ENCODE measurements at regions not wholly inside any gene's neighbourhood (a gene's known extent, or its start where the extent isn't known, plus 50 kb on each side); places are given as distances from the start of the nearest gene placed in this dataset.
"Not testable (repeated sequence)": the region's sequence is repeated elsewhere in the genome, so short reads cannot be mapped to it uniquely, and the experiment has no call there.

DNA sequence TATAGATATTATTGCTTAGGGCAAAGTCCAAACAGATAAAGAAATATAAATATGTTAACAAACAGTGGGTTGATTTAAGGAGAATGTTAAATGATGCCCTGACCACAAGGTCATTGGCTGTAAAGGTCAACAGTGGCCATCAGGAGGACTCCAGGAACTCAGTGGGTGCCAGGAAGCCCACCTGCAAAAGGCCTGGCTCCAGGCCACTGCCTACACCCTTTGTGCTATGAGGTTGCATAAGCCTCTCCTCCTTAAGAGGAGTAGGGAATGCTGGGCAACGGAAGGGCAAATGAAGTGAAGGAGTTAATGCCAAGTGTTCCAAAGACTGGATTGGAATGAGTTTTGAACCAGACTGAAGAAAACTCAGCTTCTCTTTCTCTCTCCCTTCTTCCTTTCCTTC is 73.3 kb upstream of the ALX4 start:
- DNase-seq (ENCODE audit: extremely low read depth in 1 of 11, low read depth in 9 of 11, low spot score in 4 of 11): no peak

DNA sequence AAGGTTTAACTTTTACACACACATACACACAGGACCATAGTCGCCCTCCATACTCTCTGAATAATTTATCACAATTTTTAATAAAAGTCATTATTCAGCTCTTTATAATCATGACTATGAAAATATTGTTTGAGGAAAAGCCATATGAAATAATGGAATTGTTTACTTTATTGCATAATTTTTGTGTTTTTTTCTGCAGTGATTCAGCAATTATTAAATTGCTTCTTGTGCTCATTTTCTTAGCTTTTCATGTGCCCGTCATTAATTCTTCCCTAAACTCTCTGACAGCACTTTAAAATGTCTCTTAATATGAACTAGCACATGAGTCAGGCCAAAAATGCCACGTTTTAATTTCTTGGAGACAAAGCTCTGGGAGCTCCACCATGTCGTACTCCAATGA is 77.5 kb upstream of the ALX4 start:
- no peak for DNase-seq (ENCODE audit: extremely low read depth in 1 of 11, low read depth in 9 of 11, low spot score in 4 of 11)

DNA sequence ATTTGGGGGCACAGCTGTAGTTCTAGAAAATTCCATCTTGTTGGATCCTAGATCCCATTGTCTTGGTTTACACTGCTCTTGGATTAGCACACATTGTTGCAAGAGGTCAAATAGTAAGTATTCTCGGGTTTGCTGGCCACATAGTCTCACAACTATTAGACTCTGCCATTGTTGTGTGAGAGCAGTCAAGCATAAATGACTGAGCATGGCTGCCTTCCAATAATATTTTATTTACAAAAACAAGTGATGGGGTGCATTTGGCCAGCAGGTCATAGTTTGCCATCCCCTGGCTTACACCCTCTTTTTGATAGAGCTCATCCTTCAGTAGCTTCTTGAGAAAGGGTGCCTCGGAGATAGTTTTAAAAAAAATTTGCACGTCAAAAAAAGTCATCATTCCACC is 77.9 kb upstream of the ALX4 start:
- DNase-seq (ENCODE audit: extremely low read depth in 1 of 11, low read depth in 9 of 11, low spot score in 4 of 11): no peak

DNA sequence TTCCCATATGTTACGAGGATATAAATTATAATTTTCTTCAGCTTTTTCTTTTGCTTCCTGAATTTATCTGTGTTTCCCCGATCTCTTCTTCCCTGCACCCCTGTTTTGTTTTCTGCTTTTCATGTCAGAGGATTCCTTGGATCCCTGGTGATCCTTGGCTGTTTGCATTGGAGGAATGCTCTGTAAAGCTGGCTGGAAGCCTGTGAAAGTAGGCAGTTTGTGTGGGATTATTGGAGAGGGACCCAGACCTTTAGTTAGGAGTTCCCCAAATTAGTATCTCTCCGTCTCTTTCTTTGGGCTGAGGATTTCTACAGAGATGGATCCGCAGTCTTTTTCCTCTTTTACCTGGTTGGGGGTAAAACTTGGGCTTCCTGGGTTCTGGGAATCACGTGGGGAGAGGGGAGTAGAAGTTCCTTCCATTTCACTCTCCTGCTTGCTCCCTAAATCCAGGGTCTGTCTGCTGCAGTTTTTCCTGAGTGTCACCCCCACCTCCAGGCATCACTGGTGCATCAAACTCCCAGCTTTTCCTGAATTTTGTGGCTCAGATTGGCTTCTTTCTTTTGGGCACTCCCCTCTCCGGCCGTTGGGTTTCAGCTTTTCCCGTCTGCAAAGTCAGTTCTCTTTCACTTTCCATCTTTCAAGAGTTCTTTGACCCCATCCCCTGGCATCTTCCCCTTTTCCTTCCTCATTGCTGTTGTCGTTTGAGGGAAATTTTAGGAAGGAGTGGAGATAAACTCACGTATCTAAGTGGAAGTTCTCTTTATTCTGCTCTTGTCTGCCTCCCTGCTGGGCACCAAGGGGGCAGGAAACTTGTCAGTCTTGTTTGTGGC is 79.1 kb upstream of the ALX4 start:
- DNase-seq (ENCODE audit: extremely low read depth in 1 of 11, low read depth in 9 of 11, low spot score in 4 of 11): no peak

DNA sequence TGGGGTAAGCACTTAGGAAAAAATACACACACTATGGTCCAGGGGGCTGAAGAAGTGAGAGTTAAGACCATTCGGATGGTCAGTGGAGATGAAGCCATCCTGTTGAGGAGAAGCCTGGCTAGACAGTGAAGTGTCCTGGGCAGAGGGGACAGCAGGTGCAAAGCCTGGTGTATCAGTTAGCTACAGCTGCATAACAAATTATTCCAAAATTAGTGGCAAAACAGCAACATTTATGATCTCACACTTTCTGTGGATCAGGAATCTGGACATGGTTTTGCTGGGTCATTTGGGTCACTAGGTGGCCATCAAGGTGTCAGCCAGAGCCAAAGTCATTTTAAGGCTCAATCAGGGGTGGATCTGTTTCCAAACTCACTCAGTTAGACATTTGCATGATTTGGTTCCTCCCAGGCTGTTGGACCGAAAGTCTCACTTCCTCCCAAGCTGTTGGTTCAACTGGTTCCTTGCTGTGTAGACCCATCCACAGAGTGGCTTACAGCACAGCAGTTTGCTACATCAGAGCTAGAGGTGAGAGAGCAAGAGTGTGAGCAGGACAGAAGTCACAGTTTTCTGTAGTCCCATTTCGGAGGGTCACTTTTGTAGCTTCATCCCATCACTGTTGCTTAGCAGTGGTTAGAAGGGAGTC is 80.1 kb upstream of the ALX4 start:
- no peak for DNase-seq (ENCODE audit: extremely low read depth in 1 of 11, low read depth in 9 of 11, low spot score in 4 of 11)

DNA sequence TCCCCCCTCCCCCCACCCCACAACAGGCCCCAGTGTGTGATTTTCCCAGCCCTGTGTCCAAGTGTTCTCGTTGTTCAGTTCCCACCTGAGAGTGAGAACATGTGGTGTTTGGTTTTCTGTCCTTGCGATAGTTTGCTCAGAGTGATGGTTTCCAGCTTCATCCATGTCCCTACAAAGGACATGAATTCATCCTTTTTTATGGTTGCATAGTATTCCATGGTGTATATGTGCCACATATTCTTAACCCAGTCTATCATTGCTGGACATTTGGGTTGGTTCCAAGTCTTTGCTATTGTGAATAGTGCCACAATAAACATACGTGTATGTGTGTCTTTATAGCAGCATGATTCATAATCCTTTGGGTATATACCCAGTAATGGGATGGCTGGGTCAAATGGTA is 81.1 kb upstream of the ALX4 start:
- DNase-seq (ENCODE audit: extremely low read depth in 1 of 11, low read depth in 9 of 11, low spot score in 4 of 11): not testable (repeated sequence)

DNA sequence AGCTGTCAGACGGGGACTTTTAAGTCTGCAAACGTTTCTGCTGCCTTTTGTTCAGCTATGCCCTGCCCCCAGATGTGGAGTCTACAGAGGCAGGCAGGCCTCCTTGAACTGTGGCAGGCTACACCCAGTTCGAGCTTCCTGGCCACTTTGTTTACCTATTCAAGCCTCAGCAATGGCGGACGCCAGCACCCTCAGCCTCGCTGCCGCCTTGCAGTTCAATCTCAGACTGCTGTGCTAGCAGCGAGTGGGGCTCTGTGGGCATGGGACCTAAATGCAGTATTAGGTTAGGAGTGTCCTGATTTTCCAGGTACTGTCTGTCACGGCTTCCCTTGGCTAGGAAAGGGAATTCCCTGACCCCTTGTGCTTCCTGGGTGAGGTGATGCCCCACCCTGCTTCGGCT is 86.8 kb upstream of the ALX4 start:
- not testable (repeated sequence) for DNase-seq (ENCODE audit: extremely low read depth in 1 of 11, low read depth in 9 of 11, low spot score in 4 of 11)

DNA sequence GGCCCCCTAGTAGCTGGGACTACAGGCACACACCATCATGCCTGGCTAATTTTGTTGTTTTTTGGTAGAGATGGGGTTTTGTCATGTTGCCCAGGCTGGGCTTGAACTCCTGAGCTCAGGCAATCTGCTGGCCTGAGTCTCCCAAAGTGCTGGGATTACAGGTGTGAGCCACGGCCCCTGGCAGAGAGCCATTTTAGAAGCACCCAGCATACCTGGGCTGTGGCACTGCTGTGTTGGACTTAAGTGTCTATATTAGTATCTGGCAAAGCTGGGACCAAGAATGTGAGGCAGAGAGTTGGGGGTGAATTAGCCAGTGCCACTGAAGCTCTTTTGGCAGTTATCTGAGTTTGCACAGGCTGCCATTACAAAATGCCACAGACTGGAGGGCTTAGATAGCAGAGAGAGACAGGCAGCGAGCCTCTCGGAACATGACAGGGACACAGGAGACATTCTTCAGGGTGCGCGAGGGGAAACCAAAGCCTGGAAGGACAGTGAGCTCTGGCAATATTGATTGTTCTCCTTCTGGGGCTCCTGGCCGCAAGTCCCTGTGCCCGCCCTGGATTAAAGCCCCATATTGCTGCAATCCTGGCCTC is 87.7 kb upstream of the ALX4 start:
- DNase-seq (ENCODE audit: extremely low read depth in 1 of 11, low read depth in 9 of 11, low spot score in 4 of 11): no peak

DNA sequence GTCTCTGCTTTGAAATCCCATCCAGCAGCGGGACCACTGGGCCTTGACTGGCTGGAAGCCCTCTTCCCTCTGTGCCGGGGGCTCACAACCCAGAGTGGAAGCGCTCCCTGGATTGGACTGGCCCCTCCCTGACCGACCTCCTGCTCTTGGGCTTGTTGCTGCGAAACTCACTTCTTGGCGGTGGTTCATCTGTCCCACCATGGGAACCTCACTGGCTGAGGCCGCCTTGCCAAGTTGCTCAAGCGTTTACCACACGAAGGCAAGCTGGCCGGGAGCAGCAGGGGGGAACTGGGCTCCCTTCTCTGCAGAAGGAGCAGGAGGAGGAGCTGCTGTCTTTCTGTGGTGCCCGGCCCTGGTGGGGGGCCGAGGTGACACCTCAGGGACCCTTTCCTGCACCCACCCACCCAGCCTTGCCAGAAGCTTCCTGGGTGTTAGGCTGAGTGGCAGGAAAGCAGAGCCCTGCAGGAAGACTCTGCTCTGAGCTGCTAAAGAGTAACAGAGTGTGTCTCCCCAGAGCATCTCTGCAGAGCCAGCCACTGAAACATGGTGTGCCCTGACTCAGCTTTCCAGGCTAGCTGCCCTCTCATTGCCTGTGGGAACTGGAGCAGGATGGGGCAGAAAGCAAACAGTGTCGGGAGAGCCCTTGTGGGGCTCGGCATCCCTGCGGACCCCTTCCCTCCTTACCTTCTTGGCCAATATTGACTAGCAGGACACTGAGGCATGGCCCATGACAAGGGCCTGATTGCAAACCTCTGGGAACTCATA is 88.5 kb upstream of the ALX4 start:
- peak in 2 of 11 donors; percentile 12 to 30 for DNase-seq (ENCODE audit: extremely low read depth in 1 of 11, low read depth in 9 of 11, low spot score in 4 of 11)

DNA sequence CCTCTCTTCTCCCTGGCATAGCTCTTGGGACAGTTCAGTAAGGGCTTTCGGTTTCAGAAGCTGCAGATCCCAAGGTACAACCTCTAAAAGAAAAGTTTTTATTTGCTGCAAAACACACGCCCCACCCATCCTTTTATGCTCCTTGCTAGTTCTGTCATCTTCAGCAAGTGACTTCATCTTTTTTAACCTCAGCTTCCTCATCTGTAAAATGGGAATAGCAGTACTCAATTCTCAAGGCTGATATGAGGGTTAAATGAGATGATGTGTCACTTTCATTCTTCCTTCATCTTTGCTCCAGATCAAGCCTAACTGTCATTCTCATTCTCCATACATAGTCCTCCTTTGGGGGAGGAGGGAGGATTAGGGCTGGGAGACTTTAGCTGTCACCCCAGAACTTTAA is 90.0 kb upstream of the ALX4 start:
- no peak for DNase-seq (ENCODE audit: extremely low read depth in 1 of 11, low read depth in 9 of 11, low spot score in 4 of 11)

DNA sequence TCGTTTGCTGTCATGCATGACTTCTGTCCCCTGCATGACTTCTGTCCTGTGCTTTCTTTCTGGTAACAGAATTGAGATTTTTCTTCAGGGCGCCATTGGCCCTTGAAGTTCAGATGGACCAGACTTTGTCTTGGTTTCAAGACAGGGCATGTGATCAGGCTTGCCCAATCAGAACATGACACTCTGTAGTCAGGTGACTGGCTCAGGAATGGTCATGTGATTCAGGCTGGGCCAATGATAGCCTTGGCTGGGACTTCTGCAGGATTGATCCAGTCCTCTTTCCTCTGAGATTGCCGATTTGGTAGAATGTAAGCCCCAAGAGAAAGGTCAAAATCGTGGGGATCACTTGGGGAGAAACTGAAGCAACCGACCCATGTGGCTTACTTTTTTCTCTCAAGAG is 90.5 kb upstream of the ALX4 start:
- DNase-seq (ENCODE audit: extremely low read depth in 1 of 11, low read depth in 9 of 11, low spot score in 4 of 11): no peak

DNA sequence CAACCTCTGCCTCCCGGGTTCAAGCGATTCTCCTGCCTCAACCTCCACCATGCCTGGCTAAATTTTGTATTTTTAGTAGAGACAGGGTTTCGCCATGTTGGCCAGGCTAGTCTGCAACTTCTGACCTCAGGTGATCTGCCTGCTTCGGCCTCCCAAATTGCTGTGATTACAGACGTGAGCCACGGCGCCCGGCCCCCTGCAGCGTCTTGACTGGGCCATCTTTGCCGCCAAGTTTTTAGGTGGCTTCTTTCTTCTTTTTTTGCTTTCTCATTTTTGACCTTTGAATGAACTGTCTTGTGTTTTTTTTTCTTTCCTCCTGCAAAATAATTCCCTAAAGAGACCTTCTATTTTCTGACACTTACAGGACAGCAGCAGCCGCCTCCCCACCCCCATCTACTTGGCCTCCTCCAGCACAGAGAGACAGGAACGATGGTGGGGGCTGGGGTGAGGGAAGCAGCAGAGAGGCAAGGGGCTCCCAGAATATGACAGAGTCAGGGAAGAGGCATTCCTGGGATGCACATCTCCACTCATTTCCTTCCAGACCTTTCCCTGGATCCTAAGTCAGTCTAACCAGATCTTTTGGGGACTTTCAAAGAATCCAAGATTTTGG is 92.6 kb upstream of the ALX4 start:
- DNase-seq (ENCODE audit: extremely low read depth in 1 of 11, low read depth in 9 of 11, low spot score in 4 of 11): no peak

DNA sequence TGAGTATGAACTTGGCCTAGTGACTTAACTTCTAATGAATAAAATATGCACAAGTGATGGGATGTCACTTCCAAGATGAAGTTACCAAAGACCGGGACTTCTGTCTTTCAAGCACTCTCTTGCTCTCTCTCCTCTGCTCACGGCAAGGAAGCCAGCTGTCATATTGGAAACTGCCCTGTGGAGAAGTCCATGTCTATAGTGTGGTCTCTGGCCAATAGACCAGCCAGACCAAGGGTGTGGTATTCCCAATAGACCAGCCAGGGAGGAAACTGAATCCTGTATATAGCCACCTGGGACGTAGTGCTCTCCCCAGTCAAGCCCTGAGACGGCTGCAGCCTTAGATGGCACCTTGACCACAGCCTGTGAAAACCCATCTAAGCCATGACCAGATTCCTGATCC is 93.2 kb upstream of the ALX4 start:
- no peak for DNase-seq (ENCODE audit: extremely low read depth in 1 of 11, low read depth in 9 of 11, low spot score in 4 of 11)

DNA sequence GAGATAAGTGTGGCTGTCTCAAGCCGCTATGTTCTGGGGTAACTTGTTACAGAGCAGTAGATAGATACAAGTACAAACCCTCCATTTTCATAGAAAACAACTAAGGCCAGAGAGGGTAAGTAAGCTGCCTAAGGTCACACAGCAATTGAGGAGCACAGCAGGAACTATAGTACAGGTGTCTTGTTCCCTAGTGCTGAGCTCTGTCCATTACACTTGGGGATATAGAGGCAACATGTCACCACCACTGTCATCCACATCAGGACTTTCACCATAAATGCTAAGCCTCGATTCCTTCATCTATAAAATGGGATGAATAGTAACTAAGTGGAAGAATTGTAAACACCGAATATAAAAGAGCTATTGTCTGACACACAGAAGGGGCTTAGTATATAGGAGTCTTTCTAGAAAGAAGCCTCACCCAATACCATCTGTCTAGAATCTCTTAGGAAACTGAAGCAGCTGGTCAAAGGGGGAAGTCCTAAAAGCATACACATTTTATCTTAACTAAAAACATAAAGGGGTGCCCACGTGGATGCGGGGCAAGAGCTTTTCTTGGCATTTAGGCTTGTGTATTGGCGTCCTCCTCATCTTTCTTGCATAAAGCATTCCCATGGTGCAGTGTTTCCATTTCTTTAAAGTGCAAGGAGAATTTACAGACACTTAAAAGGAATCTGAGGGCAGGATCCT is 93.8 kb upstream of the ALX4 start:
- no peak for DNase-seq (ENCODE audit: extremely low read depth in 1 of 11, low read depth in 9 of 11, low spot score in 4 of 11)

DNA sequence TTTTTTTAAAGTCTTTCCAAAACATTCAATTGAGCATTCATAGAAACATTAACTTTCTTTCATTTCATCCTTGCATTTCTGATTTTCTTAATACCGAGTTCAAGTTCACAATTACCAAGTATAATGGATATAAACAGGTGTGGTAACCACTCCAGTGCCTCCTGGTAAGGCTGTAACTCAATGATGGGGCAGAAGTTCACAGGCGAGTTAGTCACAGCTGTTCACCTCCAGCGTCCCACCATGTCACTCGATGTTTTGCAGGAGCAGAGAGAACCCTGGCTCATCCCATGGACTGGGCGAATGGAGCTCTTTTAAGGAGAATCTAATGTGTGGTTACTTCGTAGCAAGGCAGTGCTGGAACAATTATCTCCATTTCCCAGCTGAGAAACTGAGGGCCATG is 94.4 kb upstream of the ALX4 start:
- DNase-seq (ENCODE audit: extremely low read depth in 1 of 11, low read depth in 9 of 11, low spot score in 4 of 11): no peak

DNA sequence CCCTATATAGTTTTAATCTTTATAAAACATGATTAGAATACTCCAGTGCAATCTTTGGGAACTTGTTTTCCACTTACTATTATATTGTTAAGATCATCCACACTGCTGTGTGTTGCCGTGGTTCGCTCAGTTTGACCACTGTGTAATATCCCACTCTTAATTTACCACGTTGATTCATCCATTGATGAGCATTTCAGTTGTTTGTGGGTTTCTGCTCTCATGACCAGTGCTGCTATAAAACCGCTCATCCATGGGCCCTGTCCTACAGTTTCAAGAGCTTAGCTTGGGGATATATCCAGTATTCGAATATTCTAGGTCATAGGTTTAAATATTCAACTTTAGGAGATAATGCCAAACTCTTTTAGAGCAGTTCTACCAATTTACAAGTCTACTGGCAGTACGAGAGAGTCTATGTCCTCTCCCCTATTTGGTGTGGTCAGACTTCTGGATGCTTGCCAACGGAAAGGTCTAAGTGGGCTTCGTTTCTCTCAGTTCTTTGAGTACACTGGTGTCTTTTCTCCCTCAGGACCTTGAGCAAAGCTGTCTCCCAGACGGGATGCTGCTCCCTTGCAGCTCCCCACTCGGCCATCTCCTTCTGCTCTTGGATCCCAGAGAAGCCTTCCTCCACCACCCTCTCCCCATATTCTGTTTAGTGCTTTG is 94.9 kb upstream of the ALX4 start:
- no peak for DNase-seq (ENCODE audit: extremely low read depth in 1 of 11, low read depth in 9 of 11, low spot score in 4 of 11)

DNA sequence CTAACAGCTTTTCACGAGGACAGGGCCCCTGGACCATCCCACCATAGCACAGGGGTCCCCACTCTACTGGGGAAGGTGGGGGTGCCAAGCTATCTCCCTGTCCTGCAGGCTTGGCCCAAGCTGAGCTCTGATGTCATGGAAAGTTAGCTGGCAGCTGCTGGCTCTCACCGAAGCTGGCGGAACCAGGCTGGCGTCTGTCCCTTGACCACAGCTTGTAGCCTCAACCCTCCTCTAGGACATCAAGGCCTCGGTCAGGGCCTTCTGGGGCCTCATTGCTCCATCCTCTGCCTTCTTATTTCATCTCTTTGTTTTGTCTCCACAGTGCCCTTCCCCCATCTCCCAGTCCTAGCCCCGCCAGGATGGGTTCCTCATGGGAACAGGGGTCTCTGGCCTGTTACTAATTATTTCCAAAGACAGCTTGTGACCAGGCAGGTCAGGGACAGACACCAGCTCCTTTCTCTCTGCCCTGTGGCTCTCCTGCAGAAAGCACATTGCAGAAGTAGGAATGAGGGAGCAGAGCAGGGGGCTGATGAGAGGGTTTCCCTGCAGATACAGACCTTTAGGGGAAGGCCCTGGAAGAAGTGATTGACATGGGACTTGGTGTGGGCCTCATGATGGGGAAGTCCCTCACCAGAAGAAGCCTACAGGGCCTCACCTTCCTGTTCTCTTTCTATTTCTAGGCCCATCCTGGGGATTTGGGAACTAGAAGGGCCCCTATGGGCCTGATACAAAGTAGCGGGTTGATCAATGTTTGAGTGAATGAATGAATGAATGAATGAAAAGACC is 97.5 kb upstream of the ALX4 start:
- DNase-seq (ENCODE audit: extremely low read depth in 1 of 11, low read depth in 9 of 11, low spot score in 4 of 11): no peak

DNA sequence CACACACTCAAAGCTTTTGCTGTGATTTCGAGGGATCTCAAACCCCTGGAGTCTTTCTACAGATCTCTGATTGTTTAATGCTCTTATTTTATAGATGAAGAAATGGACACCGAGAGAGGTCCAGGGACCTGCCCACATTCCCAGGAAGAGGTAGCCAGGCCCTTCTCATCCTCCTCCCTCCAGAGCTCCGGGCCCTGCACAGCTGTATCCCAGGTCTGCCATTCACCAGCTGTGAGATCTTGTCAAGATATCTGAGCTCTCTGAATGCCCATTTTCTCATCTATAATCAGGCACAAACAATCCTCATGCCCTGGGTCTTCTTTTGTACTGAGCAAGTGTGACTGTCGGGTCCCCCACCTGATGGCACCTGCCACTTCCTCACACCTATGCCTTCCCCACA is 98.2 kb upstream of the ALX4 start:
- no peak for DNase-seq (ENCODE audit: extremely low read depth in 1 of 11, low read depth in 9 of 11, low spot score in 4 of 11)

Data from renal cortex interstitium (tissue), 11 donors.